HFFc6 (cell line): ENCODE measurements at regions not wholly inside any gene's neighbourhood (a gene's known extent, or its start where the extent isn't known, plus 50 kb on each side); places are given as distances from the start of the nearest gene placed in this dataset.

Experiments used
- DNase-seq: peaks from one replicate; pipeline ENCODE4 v3.0.0-alpha.2; 2018
- H3K27ac Mint-ChIP-seq: 2 replicates; pipeline ENCODE4 v1.8.0; 2020; ENCODE audit warnings: mild to moderate bottlenecking, mixed read lengths
- H3K27me3 Mint-ChIP-seq: 2 replicates; pipeline ENCODE4 v1.8.0; 2021; ENCODE audit warnings: mild to moderate bottlenecking, moderate library complexity, mixed read lengths; ENCODE audit not compliant: insufficient read depth
- H3K36me3 Mint-ChIP-seq: 2 replicates; pipeline ENCODE4 v1.8.0; 2021; ENCODE audit warnings: low read depth, mixed read lengths
- H3K4me1 Mint-ChIP-seq: 2 replicates; pipeline ENCODE4 v1.8.0; 2020; ENCODE audit warnings: low read depth, mixed read lengths
- H3K4me3 Mint-ChIP-seq: 2 replicates; pipeline ENCODE4 v1.8.0; 2020; ENCODE audit warnings: mild to moderate bottlenecking, moderate library complexity, mixed read lengths
- H3K9me3 Mint-ChIP-seq: 2 replicates; pipeline ENCODE4 v1.8.0; 2020; ENCODE audit warnings: mild to moderate bottlenecking, mixed read lengths
- CTCF ChIP-seq: fragments of 200-600 bp; sonication (generic); IDR thresholded peaks from 2 replicates; pipeline ENCODE4 v1.5.0; 2021; ENCODE audit warnings: antibody characterized with exemption, mild to moderate bottlenecking

- Mint-ChIP-seq H3K4me1 (peaks cover 10% of the 10 kb centered on the region; the same call in 1 of the 2 replicates), H3K36me3 (no peaks in the 10 kb centered on the region), H3K27ac (no peak overlapping the region), H3K9me3 (no peaks in the 10 kb centered on the region), H3K4me3 (no peak overlapping the region), H3K27me3 (peaks cover 21% of the 10 kb centered on the region)
- no peak for TF ChIP-seq CTCF
- DNase-seq: no peak
These were observed 155.4 kb upstream of the SYNDIG1 start for GRCh38 chr20:24314053-24314452.

- no peak overlapping the region for H3K4me3 Mint-ChIP-seq
- no peaks in the 10 kb centered on the region for H3K36me3 Mint-ChIP-seq
- peak; percentile 57 for DNase-seq
- H3K4me1 Mint-ChIP-seq: peaks cover 8% of the 10 kb centered on the region; the same call in 1 of the 2 replicates
- H3K27me3 Mint-ChIP-seq: peaks cover 20% of the 10 kb centered on the region; the same call in 1 of the 2 replicates
- TF ChIP-seq CTCF: no peak
- H3K27ac Mint-ChIP-seq: no peak overlapping the region
- H3K9me3 Mint-ChIP-seq: no peaks in the 10 kb centered on the region
These were observed 159.8 kb upstream of the SYNDIG1 start for GRCh38 chr20:24309596-24309995.

GRCh38 chr20:24305371-24305770, 164.1 kb upstream of the SYNDIG1 start:
- Mint-ChIP-seq H3K9me3 (no peaks in the 10 kb centered on the region), H3K27ac (no peak overlapping the region), H3K36me3 (no peaks in the 10 kb centered on the region), H3K27me3 (peaks cover 16% of the 10 kb centered on the region), H3K4me1 (no peaks in the 10 kb centered on the region), H3K4me3 (no peak overlapping the region)
- DNase-seq: no peak
- no peak for TF ChIP-seq CTCF

GRCh38 chr20:24304291-24304690, 165.1 kb upstream of the SYNDIG1 start:
- Mint-ChIP-seq H3K4me3 (no peak overlapping the region), H3K27me3 (peaks cover 19% of the 10 kb centered on the region), H3K36me3 (no peaks in the 10 kb centered on the region), H3K27ac (no peak overlapping the region), H3K4me1 (no peaks in the 10 kb centered on the region), H3K9me3 (no peaks in the 10 kb centered on the region)
- DNase-seq: no peak
- TF ChIP-seq CTCF: no peak

- Mint-ChIP-seq H3K36me3 (no peaks in the 10 kb centered on the region), H3K4me1 (no peaks in the 10 kb centered on the region), H3K9me3 (no peaks in the 10 kb centered on the region), H3K4me3 (no peak overlapping the region), H3K27me3 (peaks cover 20% of the 10 kb centered on the region), H3K27ac (no peak overlapping the region)
- peak; percentile 65; the same call in 1 of the 2 replicates for TF ChIP-seq CTCF
- peak; percentile 40 for DNase-seq
These were observed 165.8 kb upstream of the SYNDIG1 start for GRCh38 chr20:24303393-24304170.
